ENCODE measurements at regions not wholly inside any gene's neighbourhood (a gene's known extent, or its start where the extent isn't known, plus 50 kb on each side); places are given as distances from the start of the nearest gene placed in this dataset.

DNA sequence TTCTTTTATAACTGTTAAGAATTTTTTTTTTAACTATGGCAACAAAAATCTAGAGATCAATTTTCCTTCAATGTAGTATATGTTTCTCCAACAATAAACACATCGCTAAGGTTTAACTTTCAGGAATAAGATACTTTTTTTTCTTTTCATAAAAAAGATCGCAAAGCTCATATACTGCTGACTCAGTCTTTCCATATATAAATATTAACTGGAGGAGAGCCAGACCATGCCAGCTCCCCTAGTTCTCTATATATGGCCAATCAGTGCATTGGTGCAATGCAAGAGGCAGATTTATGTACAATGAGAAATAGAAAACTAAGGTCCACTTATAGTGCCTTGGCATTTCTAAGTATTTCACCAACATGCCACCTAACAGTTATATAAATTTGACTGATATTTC is 89.2 kb upstream of the GAS1 start:
- no peak for FAIRE-seq

More for the DNA sequence above, 89.2 kb upstream of the GAS1 start:
- Histone ChIP-seq H2AFZ (ENCODE audit: low read depth, low read length) (no peak overlapping the region), H3K4me2 (ENCODE audit: insufficient read depth, low read length) (no peak overlapping the region), H3K79me2 (ENCODE audit: control insufficient read depth, insufficient read depth, low read length) (no peaks in the 10 kb centered on the region), H3K9me3 (replicated peaks; ENCODE audit: control insufficient read depth, insufficient read depth, low read length) (no peaks in the 10 kb centered on the region), H4K20me1 (replicated peaks; ENCODE audit: control insufficient read depth, extremely low read depth, insufficient read depth, low read length) (no peaks in the 10 kb centered on the region), H3K9ac (replicated peaks; ENCODE audit: extremely low read depth, insufficient read depth, low read length) (no peak overlapping the region), H3K27me3 (ENCODE audit: control insufficient read depth in 2 of 2, insufficient read depth in 2 of 2, low read length in 2 of 2) (no peaks in the 10 kb centered on the region), H3K27ac (ENCODE audit: insufficient read depth, low read depth, low read length) (no peak overlapping the region), H3K4me3 (replicated peaks in 1 of 3; ENCODE audit: insufficient read depth in 1 of 3, low read depth in 1 of 3, low read length in 3 of 3) (no peak overlapping the region), H3K9me1 (replicated peaks; ENCODE audit: control insufficient read depth, extremely low read depth, insufficient read depth, low read length) (no peaks in the 10 kb centered on the region), H3K4me1 (ENCODE audit: control insufficient read depth, extremely low read depth, insufficient read depth, low read length) (no peaks in the 10 kb centered on the region), H3K36me3 (ENCODE audit: control insufficient read depth in 2 of 2, extremely low read depth in 1 of 2, insufficient read depth in 2 of 2, low read length in 2 of 2) (no peaks in the 10 kb centered on the region)
- ChIA-PET POLR2A (no interaction called here), CTCF (no interaction called here)
- intact Hi-C loops (cut with micrococcal nuclease) (no loop called here), dilution Hi-C loops (cut with MboI; ENCODE audit: extremely low pct_ligation_motif_present, low sequenced_read_pairs) (no loop called here)
- no TSS peak for BruUV-seq (replicated peaks)
- no peak for DNase-seq (ENCODE audit: low read depth, low spot score)
- no peak for TF ChIP-seq POLR2A (IDR thresholded peaks at IDR 0.05; ENCODE audit: low read depth, low read length)
- TF ChIP-seq MYC (IDR thresholded peaks at IDR 0.05; ENCODE audit: low read depth, low read length), result no peak
- no peak for TF ChIP-seq POLR2AphosphoS5 (IDR thresholded peaks at IDR 0.05; ENCODE audit: insufficient read depth, low read depth, low read length)
- TF ChIP-seq, protein P1, sequence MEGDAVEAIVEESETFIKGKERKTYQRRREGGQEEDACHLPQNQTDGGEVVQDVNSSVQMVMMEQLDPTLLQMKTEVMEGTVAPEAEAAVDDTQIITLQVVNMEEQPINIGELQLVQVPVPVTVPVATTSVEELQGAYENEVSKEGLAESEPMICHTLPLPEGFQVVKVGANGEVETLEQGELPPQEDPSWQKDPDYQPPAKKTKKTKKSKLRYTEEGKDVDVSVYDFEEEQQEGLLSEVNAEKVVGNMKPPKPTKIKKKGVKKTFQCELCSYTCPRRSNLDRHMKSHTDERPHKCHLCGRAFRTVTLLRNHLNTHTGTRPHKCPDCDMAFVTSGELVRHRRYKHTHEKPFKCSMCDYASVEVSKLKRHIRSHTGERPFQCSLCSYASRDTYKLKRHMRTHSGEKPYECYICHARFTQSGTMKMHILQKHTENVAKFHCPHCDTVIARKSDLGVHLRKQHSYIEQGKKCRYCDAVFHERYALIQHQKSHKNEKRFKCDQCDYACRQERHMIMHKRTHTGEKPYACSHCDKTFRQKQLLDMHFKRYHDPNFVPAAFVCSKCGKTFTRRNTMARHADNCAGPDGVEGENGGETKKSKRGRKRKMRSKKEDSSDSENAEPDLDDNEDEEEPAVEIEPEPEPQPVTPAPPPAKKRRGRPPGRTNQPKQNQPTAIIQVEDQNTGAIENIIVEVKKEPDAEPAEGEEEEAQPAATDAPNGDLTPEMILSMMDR (IDR thresholded peaks at IDR 0.05; ENCODE audit: extremely low read depth in 1 of 2, insufficient read depth in 1 of 2, low read depth in 1 of 2, low read length in 2 of 2), result no peak
- no peak for TF ChIP-seq FOS (IDR thresholded peaks at IDR 0.05; ENCODE audit: borderline replicate concordance, insufficient read depth, low read length)
- TF ChIP-seq JUN (IDR thresholded peaks at IDR 0.05; ENCODE audit: borderline replicate concordance, insufficient read depth, insufficient read length, low read depth), result no peak
- TF ChIP-seq EZH2 (IDR thresholded peaks at IDR 0.05; ENCODE audit: borderline replicate concordance, low read depth, low read length, severe bottlenecking), result no peak
- no peak for TF ChIP-seq MAX (IDR thresholded peaks at IDR 0.05; ENCODE audit: insufficient read depth, insufficient read length)

Data from endothelial cell of umbilical vein (primary cell).